HepG2 (cell line): ENCODE measurements at regions not wholly inside any gene's neighbourhood (a gene's known extent, or its start where the extent isn't known, plus 50 kb on each side); places are given as distances from the start of the nearest gene placed in this dataset.

ENCODE experiments used
- ATAC-seq: fragments of 200-7000 bp; cut with Tn5 transposase; 3 replicates; pipeline ENCODE4 v1.9.1; 2020; ENCODE audit warnings: mild to moderate bottlenecking, moderate library complexity
- BruUV-seq: library from RNA; stranded (reverse); fragments of 400-500 nt; replicated peaks from 2 replicates; lab custom pipeline; 2021; lab: Mats Ljungman, UMichigan
- CTCF ChIA-PET: fragments of 300-600 bp; formaldehyde crosslinking; extraction: SDS; loops from one replicate; lab custom pipeline; 2021; ENCODE audit warnings: low total read pairs, inconsistent platforms, low intra/inter-chr PET ratio; lab: Yijun Ruan, JAX
- POLR2A ChIA-PET: fragments of 350-600 bp; sonication (Branson Sonifier 250); formaldehyde crosslinking; loops from one replicate; lab custom pipeline; 2020; ENCODE audit warnings: antibody characterized with exemption, inconsistent platforms; lab: Yijun Ruan, JAX
- DNase-seq: peaks from one replicate; pipeline ENCODE4 v3.0.0-alpha.2; 2015; ENCODE audit warnings: low spot score
- FAIRE-seq: peaks from 3 replicates; lab custom pipeline; 2011; peaks lifted over from hg19 to GRCh38; lab: Jason Lieb, UNC
- H2AFZ ChIP-seq: one replicate; pipeline ENCODE4 v1.6.1; 2011; ENCODE audit warnings: low read length, inconsistent platforms
- H3K27ac ChIP-seq: fragments of 300-600 bp; 3 replicates; pipeline ENCODE4 v1.8.0; 2011; ENCODE audit warnings: mixed run types, mild to moderate bottlenecking, mixed read lengths, low read length, inconsistent platforms; ENCODE audit not compliant: insufficient read depth; ENCODE audit errors: extremely low read length
- H3K27me3 ChIP-seq, 2 experiments: fragments of 200-600 bp in 1 of 2; 2 replicates in 1 of 2; 3 replicates in 1 of 2; pipeline versions ENCODE4 v1.6.0 to v1.8.0; 2011; ENCODE audit warnings: low read length in 2 of 2, mild to moderate bottlenecking in 2 of 2, moderate library complexity in 2 of 2, inconsistent platforms in 1 of 2; ENCODE audit not compliant: insufficient read depth in 2 of 2, control insufficient read depth in 1 of 2
- H3K36me3 ChIP-seq, 2 experiments: fragments of 200-600 bp in 1 of 2; replicated peaks in 1 of 2; 2 replicates in 1 of 2; 3 replicates in 1 of 2; pipeline versions ENCODE4 v1.5.1 to v1.8.0; 2011; ENCODE audit warnings: low read length in 2 of 2, inconsistent platforms in 1 of 2; ENCODE audit not compliant: insufficient read depth in 2 of 2, control insufficient read depth in 1 of 2
- H3K4me1 ChIP-seq: 2 replicates; pipeline ENCODE4 v1.5.1; 2012; ENCODE audit warnings: low read length, inconsistent platforms; ENCODE audit not compliant: insufficient read depth
- H3K4me2 ChIP-seq: 2 replicates; pipeline ENCODE4 v1.6.0; 2011; ENCODE audit warnings: low read depth, low read length, inconsistent platforms
- H3K4me3 ChIP-seq, 3 experiments: fragments of 200-600 bp in 1 of 3; sonication (generic), shearing (Covaris generic) in 1 of 3; replicated peaks in 1 of 3; 2 replicates each; pipeline ENCODE4 v1.5.1; 2011 to 2016; ENCODE audit warnings: low read length in 3 of 3, inconsistent platforms in 2 of 3, low read depth in 2 of 3, mild to moderate bottlenecking in 2 of 3, control low read depth in 1 of 3, mixed read lengths in 1 of 3; ENCODE audit not compliant: insufficient read depth in 1 of 3
- H3K79me2 ChIP-seq: one replicate; pipeline ENCODE4 v1.6.1; 2011; ENCODE audit warnings: low read length, inconsistent platforms; ENCODE audit not compliant: insufficient read depth
- H3K9ac ChIP-seq: 2 replicates; pipeline ENCODE4 v1.6.0; 2011; ENCODE audit warnings: mild to moderate bottlenecking, low read depth, low read length, inconsistent platforms; ENCODE audit not compliant: insufficient read depth
- H3K9me3 ChIP-seq: 2 replicates; pipeline ENCODE4 v1.5.1; 2012; ENCODE audit warnings: mild to moderate bottlenecking, low read length
- H4K20me1 ChIP-seq: 2 replicates; pipeline ENCODE4 v1.6.0; 2011; ENCODE audit warnings: inconsistent platforms, mild to moderate bottlenecking, low read length, moderate library complexity; ENCODE audit not compliant: insufficient read depth
- CERS6 ChIP-seq: sonication (generic); formaldehyde crosslinking; IDR thresholded peaks from 2 replicates; pipeline ENCODE4 v1.5.0; 2020; ENCODE audit warnings: missing genetic modification reagents
- GTF3A ChIP-seq: sonication (generic); formaldehyde crosslinking; conservative IDR thresholded peaks from 2 replicates; pipeline ENCODE4 v1.4.0; 2020; ENCODE audit warnings: mild to moderate bottlenecking, missing genetic modification reagents
- KLF16 ChIP-seq, 2 experiments: sonication (generic) in 1 of 2; formaldehyde crosslinking in 1 of 2; IDR thresholded peaks; 2 replicates each; pipeline versions ENCODE4 v1.6.1 to v1.8.0; 2016 to 2023; ENCODE audit warnings: missing genetic modification reagents in 2 of 2, missing compliant biosample characterization in 1 of 2
- MEIS2 ChIP-seq: sonication (generic); formaldehyde crosslinking; IDR thresholded peaks from 2 replicates; pipeline ENCODE4 v1.9.0; 2021; ENCODE audit warnings: mild to moderate bottlenecking, missing genetic modification reagents
- MTF1 ChIP-seq: sonication (generic); formaldehyde crosslinking; IDR thresholded peaks from 2 replicates; pipeline ENCODE4 v1.5.0; 2020; ENCODE audit warnings: missing genetic modification reagents
- NFRKB ChIP-seq: fragments of 450-650 bp; IDR thresholded peaks from 2 replicates; pipeline ENCODE4 v1.6.1; 2017
- SAFB2 ChIP-seq: sonication (generic); formaldehyde crosslinking; IDR thresholded peaks from 2 replicates; pipeline ENCODE4 v1.5.1; 2020; ENCODE audit warnings: missing genetic modification reagents, low read depth, mild to moderate bottlenecking, borderline replicate concordance
- ZNF180 ChIP-seq: sonication (generic); formaldehyde crosslinking; IDR thresholded peaks from 2 replicates; pipeline ENCODE4 v1.4.0; 2020; ENCODE audit warnings: low read depth, missing genetic modification reagents, borderline replicate concordance
- ZNF367 ChIP-seq: sonication (generic); formaldehyde crosslinking; IDR thresholded peaks from 2 replicates; pipeline ENCODE4 v1.4.0; 2020; ENCODE audit warnings: missing genetic modification reagents, borderline replicate concordance
- ZNF576 ChIP-seq: sonication (generic); formaldehyde crosslinking; IDR thresholded peaks from 2 replicates; pipeline ENCODE4 v1.4.0; 2020; ENCODE audit warnings: mild to moderate bottlenecking, missing genetic modification reagents
- ZNF720 ChIP-seq: sonication (generic); formaldehyde crosslinking; IDR thresholded peaks from 2 replicates; pipeline ENCODE4 v1.4.0; 2020; ENCODE audit warnings: missing genetic modification reagents
- ZNF747 ChIP-seq: sonication (generic); formaldehyde crosslinking; IDR thresholded peaks from 2 replicates; pipeline ENCODE4 v1.8.1; 2023; ENCODE audit warnings: missing genetic modification reagents, mild to moderate bottlenecking, borderline replicate concordance
- ZSCAN12 ChIP-seq: sonication (generic); formaldehyde crosslinking; IDR thresholded peaks from 2 replicates; pipeline ENCODE4 v1.9.0; 2021; ENCODE audit warnings: mild to moderate bottlenecking, missing genetic modification reagents
- WGBS: methylation state at CpG from one replicate; pipeline ENCODE4 v1.1.6; 2017; ENCODE audit warnings: low lambda C conversion rate; 5-methylcytosine and 5-hydroxymethylcytosine counted together
- in situ Hi-C: cut with HindIII; loops from 2 replicates; pipeline ENCODE4 v1.10.0; 2017; ENCODE audit warnings: low pct_unique_long_range_greater_than_20kb; ENCODE audit not compliant: extremely low pct_ligation_motif_present
- intact Hi-C: fragments of 100-400 bp; cut with micrococcal nuclease; formaldehyde crosslinking; loops from one replicate; pipeline ENCODE4 v1.10.0; 2022; ENCODE audit not compliant: unreplicated experiment

GRCh38 chr7:3167551-3167950, 123.9 kb upstream of the CARD11 start:
- Histone ChIP-seq H3K27ac (no peak overlapping the region), H3K9ac (no peak overlapping the region), H3K4me2 (no peak overlapping the region), H3K4me3 (no peak overlapping the region), H3K4me1 (peaks cover 65% of the 10 kb centered on the region), H3K27me3 (no peaks in the 10 kb centered on the region), H2AFZ (no peak overlapping the region), H3K79me2 (no peaks in the 10 kb centered on the region), H3K9me3 (no peaks in the 10 kb centered on the region), H4K20me1 (no peaks in the 10 kb centered on the region), H3K36me3 (no peaks in the 10 kb centered on the region)
- BruUV-seq = no TSS peak
- 72% methylated on average over 5 of the region's 5 CpGs for WGBS
- TF ChIP-seq GTF3A (CRISPR knock-in tag) (no peak), KLF16 (CRISPR knock-in tag; IDR thresholded peaks at IDR 0.05) (no peak)
- FAIRE-seq (no peak), ATAC-seq (no peak), DNase-seq (no peak)
- ChIA-PET POLR2A (no interaction called here), CTCF (no interaction called here)
- intact Hi-C loops (no loop called here), in situ Hi-C loops (no loop called here)

GRCh38 chr7:3168370-3168769, 124.7 kb upstream of the CARD11 start:
- in situ Hi-C loops = no loop called here
- Histone ChIP-seq H3K36me3 (no peaks in the 10 kb centered on the region), H3K4me2 (peak overlapping the region; percentile 59; the same call in 1 of the 2 replicates), H2AFZ (no peak overlapping the region), H3K9ac (no peak overlapping the region), H3K4me1 (peaks cover 73% of the 10 kb centered on the region), H3K27ac (no peak overlapping the region), H3K4me3 (no peak overlapping the region), H4K20me1 (no peaks in the 10 kb centered on the region), H3K79me2 (no peaks in the 10 kb centered on the region), H3K9me3 (no peaks in the 10 kb centered on the region)
- ATAC-seq (no peak), DNase-seq (no peak)
- CTCF ChIA-PET = no interaction called here
- no TSS peak for BruUV-seq
- WGBS = 89% methylated on average over 6 of the region's 12 CpGs
- TF ChIP-seq ZNF720 (CRISPR knock-in tag) (no peak), NFRKB (no peak), ZNF747 (no peak), ZNF180 (CRISPR knock-in tag) (no peak), ZSCAN12 (CRISPR knock-in tag) (no peak), ZNF576 (no peak), CERS6 (CRISPR knock-in tag) (no peak), MTF1 (CRISPR knock-in tag) (no peak), SAFB2 (CRISPR knock-in tag) (no peak), MEIS2 (CRISPR knock-in tag) (no peak), ZNF367 (CRISPR knock-in tag) (no peak)
- TF ChIP-seq, all 625 proteins: peak for 0
- POLR2A ChIA-PET = no interaction called here
- H3K27me3 ChIP-seq = no peaks in the 10 kb centered on the region
- no peak for FAIRE-seq
- intact Hi-C loops = no loop called here
